HG03039 (cell line): ENCODE measurements at regions not wholly inside any gene's neighbourhood (a gene's known extent, or its start where the extent isn't known, plus 50 kb on each side); places are given as distances from the start of the nearest gene placed in this dataset.

Experiments
- ATAC-seq: cut with Tn5 transposase; IDR thresholded peaks from one replicate; pipeline ENCODE4 v1.9.1; 2021; ENCODE audit warnings: mild to moderate bottlenecking, moderate library complexity; ENCODE audit not compliant: unreplicated experiment

- ATAC-seq, result no peak
Measured at GRCh38 chr2:16262526-16263178, 322.3 kb downstream of the MYCN start.

GRCh38 chr2:16261791-16262190 is 321.4 kb downstream of the MYCN start:
- ATAC-seq, result no peak

DNA sequence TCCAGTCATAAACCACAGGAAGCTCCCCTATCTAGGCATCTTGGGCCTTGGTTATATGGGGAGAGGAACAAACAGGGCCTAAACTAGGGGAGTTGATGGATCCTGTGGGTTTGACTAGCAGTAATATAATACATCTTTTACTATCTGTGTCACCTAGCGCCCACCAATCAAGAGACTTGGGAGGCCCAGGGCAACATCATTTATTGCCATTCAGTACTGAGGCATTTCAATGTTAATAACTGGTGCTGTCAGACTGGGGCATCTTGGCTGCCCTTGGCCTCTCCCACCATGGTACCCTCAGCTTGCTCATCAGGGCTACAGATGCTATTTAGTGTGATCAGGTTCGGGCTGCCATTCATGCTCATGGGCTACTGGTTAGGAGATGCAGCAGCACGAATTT is 320.7 kb downstream of the MYCN start:
- no peak for ATAC-seq

DNA sequence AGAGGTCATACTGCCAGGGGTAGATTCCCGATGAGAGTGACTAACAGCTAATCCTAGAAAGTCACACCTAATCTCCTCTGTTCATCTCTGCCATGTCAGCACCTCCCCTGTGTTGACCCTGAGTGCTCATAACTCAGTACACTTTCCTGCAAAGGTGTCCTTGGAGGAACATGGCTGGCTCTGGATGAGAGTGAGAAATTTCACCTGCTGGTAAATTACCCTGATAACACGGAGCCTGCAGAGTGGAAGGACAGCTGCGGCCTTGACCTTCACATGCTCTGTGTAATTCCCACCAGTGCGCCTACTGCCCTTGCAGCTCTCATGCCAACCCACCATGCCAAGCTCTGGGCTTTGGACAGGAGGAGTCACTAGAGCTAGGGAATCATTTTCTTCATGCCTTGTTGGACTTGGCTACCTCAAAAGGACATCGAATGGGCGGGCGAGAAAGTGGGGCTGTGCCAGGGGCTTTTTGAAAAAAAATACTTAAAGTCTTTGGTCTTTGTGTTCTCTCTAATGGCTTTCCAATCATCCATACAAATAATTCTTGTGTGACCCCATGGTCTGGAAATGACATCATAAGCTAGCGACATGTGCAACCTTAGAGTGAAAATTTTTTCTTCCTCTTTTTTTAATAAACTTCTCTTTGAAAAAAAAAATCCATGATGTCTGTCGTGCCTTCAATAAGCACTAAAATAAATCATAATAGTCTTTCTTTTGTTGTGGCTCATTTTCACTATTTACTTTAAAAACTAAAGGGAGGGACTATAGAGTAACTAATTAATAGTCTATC is 319.9 kb downstream of the MYCN start:
- no peak for ATAC-seq

DNA sequence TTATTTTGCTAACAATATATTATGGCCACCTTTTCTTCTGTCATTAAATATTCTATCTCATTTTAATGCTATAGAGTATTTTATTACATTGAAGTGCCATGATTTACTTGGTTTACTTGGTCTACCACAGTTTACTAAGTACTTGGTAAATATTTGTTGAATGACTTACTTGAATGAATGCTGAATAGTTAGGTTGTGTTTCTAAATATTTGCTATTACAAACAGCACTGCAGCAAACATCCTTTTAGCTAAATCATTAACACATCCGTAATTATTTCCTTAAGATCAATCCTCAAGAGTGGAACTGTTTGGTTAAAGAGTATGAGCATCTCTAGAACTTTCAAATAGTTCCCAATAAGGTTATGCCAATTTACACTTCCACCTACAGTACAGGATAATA is 318.7 kb downstream of the MYCN start:
- no peak for ATAC-seq

GRCh38 chr2:16258350-16258749 is 318.0 kb downstream of the MYCN start:
- ATAC-seq, result no peak

DNA sequence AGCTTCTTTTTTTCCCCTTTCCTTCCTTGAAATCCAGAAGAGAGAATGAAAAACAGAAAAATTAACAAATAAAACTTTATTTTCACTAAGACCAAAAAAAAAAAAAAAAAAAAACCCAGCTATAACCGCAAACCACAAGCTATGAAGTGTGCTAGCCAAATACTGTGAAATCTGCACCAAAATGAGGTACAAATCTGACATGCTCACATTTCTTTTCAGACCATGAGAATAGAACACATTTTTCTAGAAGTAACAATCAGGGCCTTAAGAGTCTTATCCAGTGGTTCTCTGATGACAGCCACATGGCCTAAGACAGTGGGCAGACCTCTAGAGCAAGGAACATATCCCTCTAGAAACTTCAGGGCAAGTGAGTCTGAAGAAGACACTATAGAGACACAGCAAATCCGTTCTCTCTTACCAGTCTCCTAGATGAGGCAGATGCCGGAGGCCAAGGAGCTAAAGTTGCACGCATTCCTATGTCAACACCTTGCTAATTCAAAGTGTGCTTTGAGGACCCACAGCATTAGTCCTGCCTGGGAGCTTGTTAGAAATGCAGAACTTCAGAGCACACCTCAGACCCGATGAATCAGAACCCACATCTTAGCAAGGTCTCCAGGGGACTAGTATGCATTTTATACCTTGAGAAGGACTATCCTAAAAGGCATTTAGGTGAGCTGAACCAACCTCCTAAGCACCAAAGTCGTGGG is 317.1 kb downstream of the MYCN start:
- ATAC-seq, result no peak

GRCh38 chr2:16256601-16257321 is 316.4 kb downstream of the MYCN start:
- ATAC-seq, result no peak

DNA sequence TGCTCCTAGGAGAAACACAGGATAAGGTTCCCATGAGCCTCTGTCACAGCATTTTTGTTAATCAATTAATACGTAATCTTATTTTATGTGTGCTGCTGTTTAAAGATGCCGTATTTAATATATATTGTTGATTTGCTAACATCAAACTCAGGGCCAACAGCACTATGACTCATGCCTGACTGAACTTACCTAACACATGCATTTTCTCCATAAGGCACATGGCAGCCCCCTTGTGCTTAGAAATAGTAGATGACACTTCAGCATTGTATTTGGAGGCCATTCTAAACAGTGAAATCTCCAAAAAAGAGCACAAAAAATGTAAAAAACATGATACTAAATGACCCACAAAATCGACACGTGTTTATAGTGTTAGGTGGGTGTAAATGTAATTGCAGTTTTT is 314.8 kb downstream of the MYCN start:
- ATAC-seq, result no peak

DNA sequence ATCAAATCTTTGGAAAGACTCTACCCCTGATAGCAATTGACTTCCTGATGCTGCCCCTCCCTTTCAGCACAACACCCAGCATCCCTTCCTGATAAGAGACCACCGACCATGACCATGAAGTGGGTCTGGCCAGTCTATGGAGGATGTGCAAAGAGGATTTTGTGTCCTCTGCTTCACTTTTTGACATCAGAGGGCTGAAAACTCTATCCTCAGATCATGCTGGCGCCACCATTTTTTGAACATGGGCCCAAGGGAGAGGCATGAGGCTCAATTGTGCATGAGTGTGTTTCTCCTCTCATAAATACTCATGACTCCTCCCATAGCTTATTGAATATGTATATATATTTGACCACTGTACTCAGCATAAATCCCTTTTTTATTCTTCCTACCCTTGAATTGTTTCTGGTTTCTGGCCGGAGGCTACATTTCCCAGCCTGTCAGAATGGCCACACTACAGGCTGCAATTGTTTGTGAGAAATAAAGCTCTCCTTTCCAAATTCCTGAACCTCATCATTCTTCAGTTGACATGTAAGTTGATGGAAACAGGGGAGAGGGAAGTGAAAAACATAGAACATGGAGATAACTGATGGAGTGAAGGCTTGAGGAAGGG is 314.1 kb downstream of the MYCN start:
- ATAC-seq, result no peak

DNA sequence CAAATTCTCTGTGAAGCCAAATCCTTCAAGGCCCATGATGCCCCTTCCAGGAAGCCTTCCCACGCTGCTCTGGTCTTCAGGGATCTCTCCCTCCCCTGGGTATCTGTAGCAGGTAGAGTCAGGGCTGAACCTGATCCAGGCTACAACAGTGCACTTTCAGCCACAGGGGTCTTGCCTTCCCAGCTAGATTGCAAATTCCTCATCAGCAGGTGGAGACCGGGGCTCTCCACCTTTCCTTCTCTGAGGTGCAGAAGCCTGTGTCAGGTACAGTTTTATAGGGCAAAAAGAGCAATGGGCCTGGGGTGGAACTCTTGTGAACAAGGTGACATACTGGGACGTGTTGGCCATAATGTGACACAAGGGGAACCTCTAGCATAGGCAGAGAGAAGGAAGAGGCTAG is 312.9 kb downstream of the MYCN start:
- ATAC-seq, result no peak

DNA sequence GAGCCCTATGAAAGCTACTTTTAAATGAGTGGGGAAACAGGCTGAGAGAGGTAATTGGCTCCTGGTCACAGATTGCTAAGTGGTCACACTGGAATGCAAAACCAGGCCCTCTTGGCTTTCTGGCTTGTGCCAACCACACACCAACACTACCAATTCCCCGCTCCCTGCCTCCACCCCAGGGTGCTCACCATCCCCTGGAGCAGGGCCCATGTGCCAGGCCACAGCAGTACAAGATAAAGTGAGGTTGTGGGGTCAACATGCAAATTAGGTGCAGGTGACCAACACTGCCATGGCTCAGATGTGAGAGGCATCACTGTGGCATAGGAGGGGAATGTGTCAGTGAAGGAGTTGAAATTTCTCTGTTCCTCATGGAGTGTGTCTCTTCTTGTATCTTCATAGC is 312.5 kb downstream of the MYCN start:
- ATAC-seq, result no peak

DNA sequence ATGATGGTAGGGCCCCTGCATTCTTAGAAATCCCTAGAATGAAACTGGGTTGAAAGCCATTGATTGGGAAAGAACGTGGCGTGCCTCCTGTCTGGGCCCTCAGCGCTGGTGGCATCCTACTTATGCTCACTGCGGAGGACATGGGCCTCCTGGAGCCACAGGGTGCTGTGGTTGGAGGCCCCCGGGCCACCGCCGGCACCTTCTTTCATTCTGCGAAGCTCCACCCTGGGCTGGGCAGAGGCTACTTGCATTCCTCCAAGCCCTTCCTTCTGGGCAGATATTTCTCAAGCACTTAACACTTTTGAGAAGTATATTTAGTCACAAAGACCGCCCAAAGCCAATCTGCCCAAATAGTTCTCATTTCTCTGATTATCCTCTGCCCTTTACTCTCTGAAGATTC is 311.9 kb downstream of the MYCN start:
- ATAC-seq, result no peak

GRCh38 chr2:16251511-16252225 is 311.3 kb downstream of the MYCN start:
- no peak for ATAC-seq

- ATAC-seq, result no peak
Measured at GRCh38 chr2:16250886-16251285, 310.5 kb downstream of the MYCN start.

DNA sequence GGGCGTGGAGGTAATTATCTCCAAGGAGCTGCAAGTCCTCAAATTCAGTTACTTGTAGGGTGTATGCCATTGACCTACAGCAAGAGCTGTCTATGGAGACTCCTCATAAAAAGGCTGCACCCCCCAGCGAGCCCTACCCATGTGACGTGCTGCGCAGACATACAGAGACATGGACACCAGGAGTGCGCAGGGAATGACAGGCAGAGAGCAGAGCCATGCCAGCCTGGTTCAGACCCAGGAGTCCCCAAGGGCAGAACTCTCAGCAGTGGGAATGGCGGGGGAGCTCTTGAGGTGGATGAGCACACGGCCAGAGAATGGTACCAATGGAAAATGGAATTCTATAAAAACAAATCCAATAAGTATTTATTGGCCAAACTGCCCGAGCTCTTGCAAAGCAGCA is 310.1 kb downstream of the MYCN start:
- no peak for ATAC-seq

DNA sequence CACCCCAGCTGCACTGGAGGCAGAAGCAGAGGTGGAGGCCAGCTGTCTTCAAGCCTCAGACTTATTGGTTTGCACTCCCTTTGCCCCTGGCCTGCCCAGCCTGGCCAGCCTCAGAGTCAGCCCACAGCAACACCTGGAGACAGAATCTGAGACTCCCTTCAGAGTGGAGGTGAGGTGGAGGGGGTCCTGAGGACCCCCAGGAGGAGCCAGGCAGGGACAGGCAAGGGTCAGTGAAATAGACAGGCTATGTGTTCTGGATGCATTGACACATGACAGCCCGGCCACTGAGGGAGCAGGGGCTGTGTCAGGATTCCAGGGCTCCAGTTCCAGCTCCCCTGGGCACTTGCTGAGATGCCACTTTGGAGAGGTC is 309.7 kb downstream of the MYCN start:
- ATAC-seq, result no peak

DNA sequence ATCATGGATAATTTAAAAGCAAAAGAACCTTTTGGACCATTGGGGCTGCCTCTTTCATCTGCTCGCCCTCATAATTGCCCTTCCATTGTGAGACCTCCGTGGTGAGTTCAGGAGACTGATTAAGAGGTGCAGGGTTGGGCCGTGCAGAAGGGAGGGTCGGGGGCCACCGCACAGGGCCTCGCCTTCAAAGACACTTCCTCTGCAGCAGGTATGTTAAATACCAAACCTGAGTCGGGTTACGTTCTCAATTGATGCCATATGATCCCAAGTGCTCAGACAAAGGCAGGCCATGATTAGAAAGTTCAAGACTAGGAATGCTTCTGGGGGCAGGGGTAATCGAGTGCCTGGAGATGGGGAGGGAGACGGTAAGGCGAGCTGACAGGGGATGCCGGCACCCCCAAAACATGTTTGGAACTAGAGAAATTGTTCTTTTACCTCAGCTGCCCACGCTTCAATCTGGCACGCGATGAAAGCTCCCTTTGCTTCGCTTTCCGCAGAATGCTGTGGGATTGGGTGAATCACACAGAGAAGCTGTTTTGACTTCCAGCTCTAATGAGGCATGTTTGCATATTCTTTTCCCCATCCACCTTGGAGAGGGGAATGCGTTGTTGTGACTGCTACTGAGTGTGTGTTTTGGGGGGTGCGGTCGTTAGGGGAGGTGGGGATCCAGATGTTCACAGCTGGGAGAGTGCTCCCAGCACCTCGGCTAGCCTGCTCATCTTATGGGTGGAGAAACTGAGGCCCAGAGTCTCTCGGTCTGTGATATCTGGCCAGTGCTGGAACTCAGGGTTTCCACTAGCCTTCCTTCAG is 309.1 kb downstream of the MYCN start:
- ATAC-seq, result no peak

GRCh38 chr2:16248571-16249105 is 308.3 kb downstream of the MYCN start:
- ATAC-seq, result no peak
